Mammary epithelial cell (primary cell): ENCODE measurements at regions not wholly inside any gene's neighbourhood (a gene's known extent, or its start where the extent isn't known, plus 50 kb on each side); places are given as distances from the start of the nearest gene placed in this dataset.

Source experiments
- CTCF ChIP-seq, 2 donors: IDR thresholded peaks in 1 of 2; conservative IDR thresholded peaks in 1 of 2; 2 replicates each; pipeline ENCODE4 v1.5.1; 2011 to 2012; ENCODE audit warnings: inconsistent platforms in 2 of 2, low read length in 2 of 2, mild to moderate bottlenecking in 2 of 2, control low read depth in 1 of 2, low read depth in 1 of 2; ENCODE audit not compliant: insufficient read depth in 1 of 2; ENCODE audit errors: extremely low read depth in 1 of 2
- EZH2 ChIP-seq: IDR thresholded peaks from 2 replicates; pipeline ENCODE4 v1.6.1; 2012; ENCODE audit warnings: low read length, inconsistent platforms, borderline replicate concordance

- no peak for TF ChIP-seq CTCF (conservative IDR thresholded peaks at IDR 0.05 in 1 of 2, IDR thresholded peaks at IDR 0.05 in 1 of 2; ENCODE audit: extremely low read depth in 1 of 2, insufficient read depth in 1 of 2, low read depth in 1 of 2, low read length in 2 of 2)
- no peak for TF ChIP-seq EZH2
Measured at GRCh38 chr10:47159361-47160260, 140.4 kb upstream of the GDF10 start.
